Hepatocyte (in vitro differentiated cells): ENCODE measurements at regions not wholly inside any gene's neighbourhood (a gene's known extent, or its start where the extent isn't known, plus 50 kb on each side); places are given as distances from the start of the nearest gene placed in this dataset.

Experiments used
- DNase-seq: peaks from one replicate; pipeline ENCODE4 v3.0.0-alpha.2; 2016; ENCODE audit warnings: low spot score
- H2AFZ ChIP-seq: fragments of 200-600 bp; sonication (generic); 2 replicates; pipeline ENCODE4 v1.6.0; 2016; ENCODE audit warnings: antibody characterized with exemption, mild to moderate bottlenecking
- H3K27ac ChIP-seq: fragments of 200-600 bp; sonication (generic); 2 replicates; pipeline ENCODE4 v1.5.1; 2016; ENCODE audit warnings: mild to moderate bottlenecking
- H3K27me3 ChIP-seq: fragments of 200-600 bp; sonication (generic); 2 replicates; pipeline ENCODE4 v1.6.1; 2016
- H3K36me3 ChIP-seq: fragments of 200-600 bp; sonication (generic); replicated peaks from 2 replicates; pipeline ENCODE4 v1.5.1; 2016; ENCODE audit warnings: low read depth; ENCODE audit not compliant: insufficient read depth
- H3K4me1 ChIP-seq: fragments of 200-600 bp; sonication (generic); 2 replicates; pipeline ENCODE4 v1.5.1; 2016; ENCODE audit warnings: mild to moderate bottlenecking, moderate library complexity; ENCODE audit not compliant: insufficient read depth
- H3K4me2 ChIP-seq: fragments of 200-600 bp; sonication (generic); 2 replicates; pipeline ENCODE4 v1.6.0; 2016
- H3K4me3 ChIP-seq: fragments of 200-600 bp; sonication (generic); 2 replicates; pipeline ENCODE4 v1.5.1; 2016; ENCODE audit warnings: mild to moderate bottlenecking
- H3K79me2 ChIP-seq: fragments of 200-600 bp; sonication (generic); 2 replicates; pipeline ENCODE4 v1.6.0; 2017; ENCODE audit warnings: mild to moderate bottlenecking
- H3K9me2 ChIP-seq: fragments of 200-600 bp; sonication (generic); replicated peaks from 2 replicates; pipeline ENCODE4 v1.6.0; 2017; ENCODE audit warnings: mild to moderate bottlenecking; ENCODE audit not compliant: insufficient read depth
- H3K9me3 ChIP-seq: fragments of 200-600 bp; sonication (generic); 2 replicates; pipeline ENCODE4 v1.5.1; 2016; ENCODE audit warnings: low read depth, mild to moderate bottlenecking
- H4K20me1 ChIP-seq: fragments of 200-600 bp; sonication (generic); 2 replicates; pipeline ENCODE4 v1.6.0; 2016; ENCODE audit warnings: mild to moderate bottlenecking; ENCODE audit not compliant: insufficient read depth, poor library complexity, severe bottlenecking
- CTCF ChIP-seq: fragments of 200-600 bp; sonication (generic); IDR thresholded peaks from 2 replicates; pipeline ENCODE4 v1.5.1; 2016; ENCODE audit warnings: antibody characterized with exemption, mild to moderate bottlenecking; ENCODE audit not compliant: poor library complexity
- EZH2 ChIP-seq: fragments of 200-600 bp; sonication (generic); IDR thresholded peaks from 2 replicates; pipeline ENCODE4 v1.6.1; 2016; ENCODE audit warnings: antibody characterized with exemption, mild to moderate bottlenecking, borderline replicate concordance
- EZH2phosphoT487 ChIP-seq: fragments of 200-600 bp; sonication (generic); IDR thresholded peaks from one replicate; pipeline ENCODE4 v1.6.1; 2018; ENCODE audit warnings: antibody characterized with exemption, mild to moderate bottlenecking, low read depth, moderate library complexity; ENCODE audit not compliant: unreplicated experiment, severe bottlenecking
- WGBS: methylation state at CpG from one replicate; pipeline ENCODE4 v1.1.6; 2016; ENCODE audit warnings: low lambda C conversion rate; ENCODE audit errors: missing lambda C conversion rate; 5-methylcytosine and 5-hydroxymethylcytosine counted together

GRCh38 chr7:131100357-131101054, 227.2 kb upstream of the MKLN1 start:
- peaks cover 4% of the 10 kb centered on the region for H4K20me1 ChIP-seq
- WGBS, result 83% methylated on average over 10 of the region's 10 CpGs

GRCh38 chr7:131103997-131104396, 223.7 kb upstream of the MKLN1 start:
- H3K9me2 ChIP-seq, result no peaks in the 10 kb centered on the region
- no peaks in the 10 kb centered on the region for H3K9me3 ChIP-seq
- H3K36me3 ChIP-seq, result no peaks in the 10 kb centered on the region
- peaks cover 7% of the 10 kb centered on the region for H3K4me1 ChIP-seq
- H3K4me2 ChIP-seq, result peak overlapping the region; percentile 77
- H2AFZ ChIP-seq, result no peak overlapping the region
- H3K27ac ChIP-seq, result no peak overlapping the region
- no peak for TF ChIP-seq CTCF
- no peak for TF ChIP-seq EZH2phosphoT487
- no peak for TF ChIP-seq EZH2
- H3K79me2 ChIP-seq, result peaks cover 45% of the 10 kb centered on the region
- 81% methylated on average over 4 of the region's 4 CpGs for WGBS
- H3K4me3 ChIP-seq, result no peak overlapping the region
- no peaks in the 10 kb centered on the region for H4K20me1 ChIP-seq
- DNase-seq, result no peak
- H3K27me3 ChIP-seq, result peaks cover 27% of the 10 kb centered on the region

More at GRCh38 chr7:131100357-131101054, 227.2 kb upstream of the MKLN1 start:
- peaks cover 53% of the 10 kb centered on the region for H3K79me2 ChIP-seq
- H3K4me3 ChIP-seq, result no peak overlapping the region
- H3K9me3 ChIP-seq, result no peaks in the 10 kb centered on the region
- H3K4me2 ChIP-seq, result no peak overlapping the region
- peaks cover 18% of the 10 kb centered on the region for H3K27me3 ChIP-seq
- no peak overlapping the region for H3K27ac ChIP-seq
- no peak for TF ChIP-seq CTCF
- TF ChIP-seq EZH2, result no peak
- no peak for TF ChIP-seq EZH2phosphoT487
- H3K4me1 ChIP-seq, result no peaks in the 10 kb centered on the region
- no peak for DNase-seq
- H3K36me3 ChIP-seq, result no peaks in the 10 kb centered on the region
- H2AFZ ChIP-seq, result no peak overlapping the region
- H3K9me2 ChIP-seq, result no peaks in the 10 kb centered on the region

- H3K4me1 ChIP-seq, result peaks cover 14% of the 10 kb centered on the region
- no peaks in the 10 kb centered on the region for H3K36me3 ChIP-seq
- no peaks in the 10 kb centered on the region for H3K9me3 ChIP-seq
- peak overlapping the region; percentile 46 for H3K4me3 ChIP-seq
- H3K27me3 ChIP-seq, result peaks cover 30% of the 10 kb centered on the region
- DNase-seq, result no peak
- 78% methylated on average over 12 of the region's 12 CpGs for WGBS
- H3K27ac ChIP-seq, result no peak overlapping the region
- no peaks in the 10 kb centered on the region for H4K20me1 ChIP-seq
- H3K4me2 ChIP-seq, result peak overlapping the region; percentile 77
- no peaks in the 10 kb centered on the region for H3K9me2 ChIP-seq
- H3K79me2 ChIP-seq, result peaks cover 42% of the 10 kb centered on the region
- H2AFZ ChIP-seq, result no peak overlapping the region
- TF ChIP-seq CTCF (no peak), EZH2 (no peak), EZH2phosphoT487 (no peak)
Measured at GRCh38 chr7:131104596-131105293, 222.9 kb upstream of the MKLN1 start.
